Endothelial cell of umbilical vein (primary cell): ENCODE measurements at regions not wholly inside any gene's neighbourhood (a gene's known extent, or its start where the extent isn't known, plus 50 kb on each side); places are given as distances from the start of the nearest gene placed in this dataset.

Experiments
- BruUV-seq: library from RNA; stranded (reverse); fragments of 400-500 nt; replicated peaks from 2 replicates; lab custom pipeline; 2021; lab: Mats Ljungman, UMichigan
- CTCF ChIA-PET: fragments of 300-600, 350-600 bp; sonication (Branson Sonifier 250); formaldehyde crosslinking; loops from one replicate; lab custom pipeline; 2021; ENCODE audit warnings: antibody characterized with exemption, inconsistent platforms; lab: Charles Lee
- POLR2A ChIA-PET: fragments of 300-600, 350-600 bp; sonication (Branson Sonifier 250); formaldehyde crosslinking; loops from one replicate; lab custom pipeline; 2021; ENCODE audit warnings: antibody characterized with exemption, inconsistent platforms; lab: Charles Lee
- DNase-seq: peaks from one replicate; pipeline ENCODE4 v3.0.0-alpha.2; 2011; ENCODE audit warnings: low read depth, low spot score
- FAIRE-seq: peaks from 2 replicates; lab custom pipeline; 2011; peaks lifted over from hg19 to GRCh38; lab: Jason Lieb, UNC
- H2AFZ ChIP-seq: 2 replicates; pipeline ENCODE4 v1.6.0; 2012; ENCODE audit warnings: low read depth, low read length, control low read depth, inconsistent platforms
- H3K27ac ChIP-seq: 2 replicates; pipeline ENCODE4 v1.5.1; 2011; ENCODE audit warnings: low read depth, mild to moderate bottlenecking, control low read depth, low read length, moderate library complexity; ENCODE audit not compliant: insufficient read depth
- H3K27me3 ChIP-seq, 2 experiments: 2 replicates each; pipeline versions ENCODE4 v1.6.0 to v1.6.1; 2011; ENCODE audit warnings: low read length in 2 of 2, mixed read lengths in 1 of 2; ENCODE audit not compliant: control insufficient read depth in 2 of 2, insufficient read depth in 2 of 2
- H3K36me3 ChIP-seq, 2 experiments: 2 replicates in 1 of 2; 3 replicates in 1 of 2; pipeline ENCODE4 v1.5.1; 2011; ENCODE audit warnings: low read length in 2 of 2, mild to moderate bottlenecking in 1 of 2, moderate library complexity in 1 of 2; ENCODE audit not compliant: control insufficient read depth in 2 of 2, insufficient read depth in 2 of 2; ENCODE audit errors: extremely low read depth in 1 of 2
- H3K4me1 ChIP-seq: 3 replicates; pipeline ENCODE4 v1.5.1; 2011; ENCODE audit warnings: mild to moderate bottlenecking, low read length; ENCODE audit not compliant: control insufficient read depth, insufficient read depth; ENCODE audit errors: extremely low read depth
- H3K4me2 ChIP-seq: 2 replicates; pipeline ENCODE4 v1.6.1; 2011; ENCODE audit warnings: low read length, control low read depth, mixed read lengths; ENCODE audit not compliant: insufficient read depth
- H3K4me3 ChIP-seq, 3 experiments: fragments of 200-600 bp in 1 of 3; sonication (generic), shearing (Covaris generic) in 1 of 3; replicated peaks in 1 of 3; 2 replicates each; pipeline ENCODE4 v1.5.1; 2011 to 2016; ENCODE audit warnings: control low read depth in 3 of 3, low read length in 3 of 3, mild to moderate bottlenecking in 2 of 3, inconsistent platforms in 1 of 3, low read depth in 1 of 3, moderate library complexity in 1 of 3; ENCODE audit not compliant: insufficient read depth in 1 of 3
- H3K79me2 ChIP-seq: 2 replicates; pipeline ENCODE4 v1.6.0; 2012; ENCODE audit warnings: low read length, inconsistent platforms; ENCODE audit not compliant: control insufficient read depth, insufficient read depth
- H3K9ac ChIP-seq: replicated peaks from 2 replicates; pipeline ENCODE3; 2011; ENCODE audit warnings: low read length, control low read depth; ENCODE audit not compliant: insufficient read depth; ENCODE audit errors: extremely low read depth
- H3K9me1 ChIP-seq: replicated peaks from 3 replicates; pipeline ENCODE4 v1.6.0; 2011; ENCODE audit warnings: mild to moderate bottlenecking, low read length; ENCODE audit not compliant: control insufficient read depth, insufficient read depth; ENCODE audit errors: extremely low read depth
- H3K9me3 ChIP-seq: replicated peaks from 2 replicates; pipeline ENCODE4 v1.5.1; 2012; ENCODE audit warnings: low read length, inconsistent platforms; ENCODE audit not compliant: control insufficient read depth, insufficient read depth
- H4K20me1 ChIP-seq: replicated peaks from 2 replicates; pipeline ENCODE3; 2011; ENCODE audit warnings: mild to moderate bottlenecking, low read length; ENCODE audit not compliant: control insufficient read depth, insufficient read depth; ENCODE audit errors: extremely low read depth
- CTCF ChIP-seq, 2 donors: IDR thresholded peaks; 1 replicate in 1 of 2; 2 replicates in 1 of 2; pipeline ENCODE4 v1.5.1; 2011; ENCODE audit warnings: low read length in 2 of 2, mild to moderate bottlenecking in 2 of 2, moderate library complexity in 2 of 2, control low read depth in 1 of 2, inconsistent platforms in 1 of 2, low read depth in 1 of 2; ENCODE audit not compliant: insufficient read depth in 1 of 2; ENCODE audit errors: extremely low read depth in 1 of 2
- EZH2 ChIP-seq: IDR thresholded peaks from 2 replicates; pipeline ENCODE4 v1.6.1; 2012; ENCODE audit warnings: borderline replicate concordance, low read depth, mild to moderate bottlenecking, moderate library complexity, low read length, inconsistent platforms; ENCODE audit not compliant: severe bottlenecking
- GATA2 ChIP-seq: IDR thresholded peaks from 2 replicates; pipeline ENCODE4 v1.7.0; 2011; ENCODE audit warnings: low read depth, mild to moderate bottlenecking, moderate library complexity, mixed read lengths, low read length; ENCODE audit not compliant: insufficient read length, insufficient read depth
- JUN ChIP-seq: IDR thresholded peaks from 2 replicates; pipeline ENCODE4 v1.6.1; 2011; ENCODE audit warnings: borderline replicate concordance, low read depth; ENCODE audit not compliant: insufficient read length, insufficient read depth
- MYC ChIP-seq: IDR thresholded peaks from one replicate; pipeline ENCODE4 v1.6.1; 2011; ENCODE audit warnings: mild to moderate bottlenecking, low read depth, low read length
- POLR2AphosphoS5 ChIP-seq: IDR thresholded peaks from 2 replicates; pipeline ENCODE4 v1.6.1; 2012; ENCODE audit warnings: low read depth, mild to moderate bottlenecking, control low read depth, low read length, moderate library complexity; ENCODE audit not compliant: insufficient read depth
- dilution Hi-C: fragments of 300-500 bp; cut with MboI; formaldehyde crosslinking; loops from one replicate; pipeline ENCODE4 v1.15.0; 2019; ENCODE audit warnings: low sequenced_read_pairs; ENCODE audit not compliant: extremely low pct_ligation_motif_present
- intact Hi-C: fragments of 100-400 bp; cut with micrococcal nuclease; formaldehyde crosslinking; loops from one replicate; pipeline ENCODE4 v1.10.0; 2022

- H3K9me1 ChIP-seq, result no peaks in the 10 kb centered on the region
- dilution Hi-C loops (no loop called here), intact Hi-C loops (no loop called here)
- no peaks in the 10 kb centered on the region for H3K36me3 ChIP-seq
- no peak overlapping the region for H3K4me3 ChIP-seq
- no peaks in the 10 kb centered on the region for H3K27me3 ChIP-seq
- no peak overlapping the region for H3K4me2 ChIP-seq
- DNase-seq (no peak), FAIRE-seq (no peak)
- TF ChIP-seq CTCF (IDR thresholded peaks at IDR 0.05; ENCODE audit: extremely low read depth in 1 of 2, insufficient read depth in 1 of 2, low read depth in 1 of 2, low read length in 2 of 2) (no peak), GATA2 (no peak), POLR2AphosphoS5 (no peak), MYC (no peak), JUN (no peak)
- no peaks in the 10 kb centered on the region for H4K20me1 ChIP-seq
- no peaks in the 10 kb centered on the region for H3K4me1 ChIP-seq
- ChIA-PET CTCF (no interaction called here), POLR2A (no interaction called here)
- no TSS peak for BruUV-seq
- no peak overlapping the region for H2AFZ ChIP-seq
- H3K27ac ChIP-seq, result no peak overlapping the region
- no peaks in the 10 kb centered on the region for H3K9me3 ChIP-seq
- no peaks in the 10 kb centered on the region for H3K79me2 ChIP-seq
- no peak overlapping the region for H3K9ac ChIP-seq
These were observed 276.1 kb downstream of the PPARGC1A start for GRCh38 chr4:23613782-23614181.

GRCh38 chr4:23602720-23603119 lies 287.1 kb downstream of the PPARGC1A start:
- Histone ChIP-seq H3K9me1 (no peaks in the 10 kb centered on the region), H4K20me1 (no peaks in the 10 kb centered on the region), H3K36me3 (no peaks in the 10 kb centered on the region), H3K9ac (no peak overlapping the region), H3K4me3 (no peak overlapping the region), H3K27ac (no peak overlapping the region), H3K27me3 (no peaks in the 10 kb centered on the region), H3K4me2 (no peak overlapping the region), H3K4me1 (no peaks in the 10 kb centered on the region), H2AFZ (no peak overlapping the region), H3K9me3 (no peaks in the 10 kb centered on the region), H3K79me2 (no peaks in the 10 kb centered on the region)
- ChIA-PET POLR2A (no interaction called here), CTCF (no interaction called here)
- no peak for DNase-seq
- intact Hi-C loops, result no loop called here
- no TSS peak for BruUV-seq
- FAIRE-seq, result no peak
- no peak for TF ChIP-seq MYC
- TF ChIP-seq JUN, result no peak
- no peak for TF ChIP-seq EZH2
- no peak for TF ChIP-seq POLR2AphosphoS5
- dilution Hi-C loops, result no loop called here
